Inferior parietal cortex (tissue), 1 donor: ENCODE measurements at regions not wholly inside any gene's neighbourhood (a gene's known extent, or its start where the extent isn't known, plus 50 kb on each side); places are given as distances from the start of the nearest gene placed in this dataset.

Experiments
- DNase-seq: peaks from one replicate; pipeline ENCODE4 v3.0.0-alpha.2; 2016; ENCODE audit errors: extremely low spot score

DNA sequence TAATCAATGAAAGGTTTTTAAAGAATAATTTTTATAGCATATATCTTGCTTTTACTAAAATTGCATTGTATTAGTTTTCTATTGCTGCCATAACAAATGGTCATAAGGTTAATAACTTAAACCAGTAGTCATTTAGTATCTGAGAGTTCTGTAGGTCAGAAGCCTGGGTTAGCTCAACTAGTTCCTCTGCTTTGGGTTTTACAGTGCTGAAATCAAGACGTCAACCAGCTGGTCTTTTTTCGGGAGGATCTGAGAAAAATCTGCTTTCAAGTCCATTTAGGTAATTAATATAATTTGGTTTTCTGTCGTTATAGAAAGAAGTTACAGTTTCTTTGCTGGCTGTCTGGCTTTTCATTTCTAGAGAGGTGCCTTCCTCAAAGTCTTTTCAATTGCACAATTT lies 577.7 kb downstream of the MRPL39 start:
- no peak for DNase-seq

DNA sequence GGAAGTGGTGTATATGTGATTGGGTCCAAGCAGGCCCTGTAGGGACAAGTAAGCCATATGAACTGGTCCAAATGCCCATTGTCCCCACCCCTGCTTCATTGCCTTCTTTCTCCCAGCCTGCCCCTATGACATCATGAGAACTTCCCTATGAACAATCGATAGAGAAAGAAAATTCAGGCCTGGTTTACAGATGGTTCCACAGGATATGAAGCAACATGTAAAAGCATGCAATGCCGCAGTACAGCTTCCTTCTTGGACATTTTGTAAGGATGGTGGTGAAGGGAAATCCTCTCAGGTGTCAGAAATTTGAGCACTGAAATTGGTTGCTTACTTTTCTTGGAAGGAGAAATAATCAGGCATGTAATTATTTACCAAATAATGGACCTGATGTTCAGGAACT lies 581.7 kb downstream of the MRPL39 start:
- no peak for DNase-seq

DNA sequence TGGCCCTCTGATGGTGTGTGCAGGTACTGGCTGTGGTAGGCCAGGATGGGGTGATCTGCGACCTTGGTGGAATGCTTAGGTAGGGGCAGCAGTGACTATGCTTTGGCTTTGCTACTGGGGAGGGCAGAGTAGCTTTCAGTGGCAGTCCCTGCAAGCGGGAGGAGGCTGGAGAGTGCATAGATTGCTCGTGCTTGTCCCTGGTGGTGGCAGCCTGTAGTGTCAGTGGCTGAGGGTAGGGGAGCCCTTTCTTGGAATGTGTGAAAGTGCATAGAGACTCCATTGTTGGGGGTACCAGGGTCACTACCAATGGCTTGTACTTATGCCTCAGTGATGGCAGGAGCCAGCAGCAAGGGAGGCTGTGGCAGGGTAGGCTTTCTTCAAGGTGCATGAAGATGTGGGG lies 582.6 kb downstream of the MRPL39 start:
- DNase-seq = no peak

DNA sequence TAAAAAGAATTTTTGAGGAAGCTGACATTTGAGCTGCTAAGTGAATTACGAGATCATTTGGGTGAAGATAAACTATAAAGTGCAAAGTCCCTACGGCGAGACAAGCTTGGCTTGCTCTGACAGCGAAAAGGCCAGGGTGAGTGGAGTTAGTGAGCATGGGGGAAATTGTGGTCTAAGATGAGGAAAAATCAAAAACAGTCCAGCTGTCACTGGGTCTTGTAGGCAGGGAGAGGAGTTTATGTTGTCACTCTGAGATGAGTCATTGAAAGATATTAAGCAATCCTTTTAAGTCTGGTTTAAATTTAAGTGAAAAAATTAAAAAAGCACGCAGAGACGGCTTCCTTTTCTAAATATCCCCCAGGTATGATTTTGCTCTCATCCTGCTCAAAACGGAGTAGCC lies 601.9 kb downstream of the MRPL39 start:
- no peak for DNase-seq

DNA sequence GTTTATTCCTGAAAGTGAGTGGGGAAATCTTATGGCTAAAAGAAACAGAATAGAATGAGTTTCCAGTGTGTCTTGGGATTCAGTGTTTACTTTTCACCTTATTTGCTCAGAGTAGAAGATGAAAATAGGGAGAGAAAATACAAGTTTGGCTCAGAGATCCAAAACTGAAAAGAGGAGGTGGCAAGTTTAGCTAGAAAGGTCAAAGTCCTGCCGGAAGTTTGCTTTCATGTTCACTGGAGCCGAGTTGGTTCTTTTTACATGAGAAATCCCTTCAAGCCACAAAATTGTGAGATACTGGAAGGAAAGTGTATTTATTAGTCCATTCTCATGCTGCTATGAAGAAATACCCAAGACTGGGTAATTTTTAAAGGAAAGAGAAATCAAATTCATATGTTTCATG lies 604.6 kb downstream of the MRPL39 start:
- DNase-seq = no peak

DNA sequence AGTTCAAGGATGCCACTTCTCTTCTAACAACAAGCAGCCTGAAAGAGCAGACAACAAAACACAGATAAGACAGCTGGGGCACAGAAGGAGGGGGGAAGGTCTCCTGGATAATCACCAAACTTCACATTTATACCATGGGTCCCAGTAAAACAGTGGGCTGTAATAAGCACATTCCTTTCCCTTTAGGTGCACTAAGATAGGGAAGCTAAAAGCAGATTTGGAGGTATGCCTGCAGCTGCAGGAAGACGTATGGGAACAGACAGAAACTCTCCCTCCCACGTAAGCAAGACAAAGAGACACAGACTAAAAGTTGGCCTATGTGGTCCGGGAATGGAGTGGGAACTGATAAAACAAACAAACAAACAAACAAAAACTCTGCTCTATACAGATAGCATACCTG lies 612.1 kb downstream of the MRPL39 start:
- DNase-seq = no peak

DNA sequence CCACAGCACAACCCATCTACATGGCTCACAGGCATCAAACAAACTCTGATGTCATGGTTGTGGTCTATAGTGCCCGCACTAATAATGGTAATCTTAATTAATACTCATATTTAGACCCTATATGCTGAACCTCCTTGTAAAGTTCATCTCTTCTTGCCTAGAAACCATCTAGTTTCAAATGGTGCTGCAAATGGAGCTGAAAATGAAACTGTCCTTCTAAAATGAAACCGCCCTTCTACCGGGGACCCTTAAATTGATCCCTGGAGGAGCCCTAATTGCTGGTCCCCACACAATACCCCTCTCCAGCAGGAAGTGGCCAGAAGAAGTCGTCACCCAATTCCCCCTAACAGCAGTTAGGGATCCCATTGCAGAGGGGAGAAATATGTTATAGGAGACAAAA lies 612.6 kb downstream of the MRPL39 start:
- DNase-seq = no peak

DNA sequence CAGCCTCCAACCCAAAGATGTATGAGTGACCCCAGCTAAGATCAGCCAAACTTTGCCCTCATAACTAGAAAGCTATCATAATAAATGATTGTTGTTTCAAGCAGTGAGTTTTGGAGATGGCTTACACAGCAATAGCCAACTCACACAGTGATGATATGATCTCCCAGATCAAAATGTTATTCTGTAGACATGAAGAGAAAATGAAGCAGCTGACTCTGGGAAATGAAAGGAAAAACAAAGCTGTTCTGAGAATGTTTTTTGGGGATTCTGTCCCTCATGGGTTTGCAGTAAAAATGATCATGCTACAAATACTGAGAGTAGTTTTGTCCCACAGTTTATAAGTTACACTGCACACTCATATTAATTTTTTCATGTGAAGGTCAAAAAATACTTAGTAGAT lies 617.8 kb downstream of the MRPL39 start:
- no peak for DNase-seq

DNA sequence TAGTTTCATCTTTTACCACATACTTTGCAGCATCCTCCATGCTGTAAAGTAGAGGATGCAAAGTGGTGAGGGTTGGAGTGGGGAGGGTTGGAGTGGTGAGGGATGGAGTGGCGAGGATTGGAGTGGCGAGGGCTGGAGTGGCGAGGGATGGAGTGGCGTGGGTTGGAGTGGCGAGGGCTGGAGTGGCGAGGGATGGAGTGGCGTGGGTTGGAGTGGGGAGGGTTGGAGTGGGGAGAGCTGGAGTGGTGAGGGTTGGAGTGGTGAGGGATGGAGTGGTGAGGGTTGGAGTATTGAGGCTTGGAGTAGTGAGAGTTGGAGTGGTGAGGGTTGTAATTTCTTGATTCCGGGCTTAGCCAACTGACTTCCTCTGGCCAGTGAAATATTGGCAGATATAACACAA lies 618.3 kb downstream of the MRPL39 start:
- no peak for DNase-seq

DNA sequence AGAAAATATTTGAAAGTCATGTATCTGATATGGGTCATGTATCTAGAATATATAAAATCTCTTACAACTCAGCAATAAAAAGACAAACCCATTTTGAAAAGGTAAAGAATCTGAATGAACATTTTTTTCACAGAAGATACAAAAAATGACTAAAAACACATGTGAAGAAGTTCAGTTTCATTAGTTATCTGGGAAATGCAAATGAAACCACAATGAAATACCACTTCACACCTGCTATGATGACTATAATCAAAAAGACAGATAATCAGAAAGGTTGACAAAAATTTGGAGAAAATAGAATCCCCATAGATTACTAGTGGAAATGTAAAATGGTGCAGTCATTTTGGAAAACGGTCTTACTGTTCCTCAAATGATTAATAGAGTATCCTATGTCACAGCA lies 631.0 kb downstream of the MRPL39 start:
- no peak for DNase-seq

DNA sequence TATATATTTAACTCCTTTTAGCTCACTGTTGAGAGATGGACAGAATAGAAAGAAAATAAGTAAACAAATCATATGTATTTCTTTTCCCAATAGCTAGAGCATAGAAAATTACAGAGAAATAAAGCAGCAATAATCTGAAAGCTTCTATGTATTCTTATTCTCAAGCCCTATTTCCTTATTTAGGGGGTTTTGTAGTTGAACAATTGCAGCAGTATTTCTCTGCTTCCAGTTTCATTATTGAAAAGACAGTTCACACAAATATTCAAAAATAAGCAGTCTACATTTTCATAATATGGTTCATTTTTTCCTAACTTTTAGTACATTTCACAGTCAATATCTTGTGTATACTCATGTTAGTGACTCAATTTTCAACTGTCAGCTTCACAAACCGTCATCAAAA lies 638.2 kb downstream of the MRPL39 start:
- DNase-seq = no peak

DNA sequence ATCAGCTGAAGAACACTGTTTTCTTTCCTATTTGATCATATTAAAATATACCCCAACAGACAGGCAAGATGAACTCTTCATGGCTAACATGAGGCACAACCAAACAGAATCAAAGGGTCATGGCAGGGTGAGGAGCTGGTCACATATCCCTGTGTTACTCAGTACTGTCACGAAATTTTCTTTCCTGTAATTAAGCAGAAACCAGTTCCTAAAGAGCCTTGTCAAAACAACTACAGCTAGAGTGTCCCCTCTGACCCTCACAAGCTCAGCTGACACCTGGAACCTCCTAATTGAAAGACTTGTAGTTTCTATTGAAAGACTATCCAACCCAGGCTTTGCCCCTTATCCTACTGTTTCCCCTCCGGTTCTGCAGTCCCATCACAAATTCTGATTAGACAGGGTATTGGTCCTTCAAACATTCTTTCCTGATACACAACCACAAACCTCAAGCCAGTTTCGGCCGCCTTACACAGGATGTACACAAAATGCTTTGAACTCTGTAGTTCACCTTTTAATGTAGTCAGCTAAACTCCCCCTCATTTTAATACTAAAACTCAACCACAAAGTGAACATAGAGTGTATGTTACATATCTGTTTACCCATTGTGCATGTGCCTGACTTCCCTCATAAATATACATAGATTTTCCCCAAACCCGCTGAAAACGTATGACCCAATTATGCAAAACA lies 651.9 kb downstream of the MRPL39 start:
- no peak for DNase-seq

DNA sequence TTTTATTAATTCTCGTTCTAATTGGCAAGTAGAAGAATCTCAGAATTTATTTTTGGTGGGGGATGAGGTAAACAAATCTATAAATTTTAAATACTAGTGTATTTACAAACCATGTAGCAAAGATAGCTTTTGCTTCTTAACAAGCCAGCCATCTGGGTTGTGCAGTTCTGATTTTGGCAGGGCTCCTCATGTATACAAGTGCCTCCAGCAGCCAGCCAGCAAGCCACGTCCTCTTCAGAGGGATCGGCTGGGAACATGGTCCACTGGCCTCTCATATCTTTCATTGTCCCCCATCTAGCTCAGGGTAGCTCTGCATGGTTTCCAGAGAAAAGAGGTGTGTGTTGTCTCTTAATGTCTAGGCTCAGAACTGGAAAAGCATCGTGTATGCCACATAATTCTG lies 659.1 kb downstream of the MRPL39 start:
- DNase-seq = no peak

DNA sequence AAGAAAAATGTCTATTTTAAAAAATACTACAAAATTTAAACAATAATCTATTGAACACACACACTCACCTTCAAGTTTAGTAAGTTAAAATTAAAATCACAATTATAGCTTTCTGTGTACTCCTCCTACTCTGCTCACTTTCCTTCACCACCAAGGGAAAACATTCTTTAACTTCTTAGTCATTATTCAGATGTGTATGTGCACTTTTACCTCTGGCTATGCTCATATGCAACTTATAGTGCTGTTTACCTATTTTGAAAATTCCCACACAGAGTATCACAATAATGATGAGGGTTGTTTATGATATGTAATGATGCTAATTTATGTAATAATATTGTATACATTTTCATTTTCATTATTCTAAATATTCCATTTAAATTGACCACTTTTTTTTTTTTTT lies 661.4 kb downstream of the MRPL39 start:
- DNase-seq = no peak

DNA sequence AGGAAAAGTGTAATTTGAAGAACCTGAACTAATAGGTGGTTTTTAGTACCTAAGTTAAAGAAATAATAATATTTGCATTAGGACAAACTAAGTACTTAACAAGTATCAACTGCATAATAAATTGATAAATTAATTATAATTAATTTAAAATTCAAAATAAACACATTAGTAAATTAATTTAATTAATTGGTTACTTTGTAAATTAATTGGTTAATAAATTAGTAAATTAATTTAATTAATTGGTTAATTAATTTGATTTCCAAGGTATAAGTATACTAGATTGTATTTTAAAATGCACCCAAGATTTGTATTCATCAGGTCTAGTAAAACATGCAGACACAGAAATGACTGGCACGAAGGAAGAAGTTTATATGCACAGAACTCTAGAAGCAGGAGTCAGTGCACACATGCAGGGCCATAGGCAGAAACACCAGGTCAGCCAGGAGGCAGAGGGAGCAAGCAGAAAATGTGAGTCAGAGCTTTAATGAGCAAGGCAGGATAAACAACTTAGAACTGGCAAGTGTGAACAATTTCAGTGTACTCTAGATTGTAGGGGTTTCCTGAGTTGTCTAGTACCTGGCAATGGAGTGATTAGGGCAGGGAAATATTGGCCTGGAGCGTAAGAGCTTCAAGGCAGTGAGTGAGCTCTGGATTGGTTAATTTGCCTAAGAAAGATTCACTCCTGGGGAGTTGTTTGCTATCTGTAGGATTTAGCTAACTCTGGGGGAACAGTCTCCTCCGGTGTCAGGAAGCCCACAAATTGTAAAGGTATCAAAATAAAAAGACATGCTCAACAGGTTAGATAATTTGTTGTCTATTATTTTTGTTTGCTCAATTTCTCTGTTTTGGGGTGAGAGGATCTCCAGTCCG lies 665.7 kb downstream of the MRPL39 start:
- no peak for DNase-seq

DNA sequence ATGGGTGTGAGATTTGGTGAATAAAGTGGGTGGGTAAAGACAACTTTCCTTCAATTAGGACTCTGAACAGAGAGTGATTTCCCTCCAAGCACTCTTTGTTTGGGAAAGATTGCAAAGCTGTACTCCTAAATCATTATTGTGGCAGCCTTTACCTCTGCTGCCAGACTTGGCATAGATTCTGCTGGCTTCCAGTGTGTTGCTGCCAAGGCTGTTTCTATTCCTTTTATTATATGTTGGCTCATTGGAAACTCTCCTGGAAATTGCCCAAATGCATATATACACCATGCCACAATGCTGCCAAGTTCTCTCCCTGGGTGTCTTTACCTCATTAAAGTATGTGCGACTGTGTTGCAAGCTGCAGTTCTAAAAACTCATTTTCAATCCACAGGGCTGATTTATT lies 668.0 kb downstream of the MRPL39 start:
- peak; percentile 24 for DNase-seq

DNA sequence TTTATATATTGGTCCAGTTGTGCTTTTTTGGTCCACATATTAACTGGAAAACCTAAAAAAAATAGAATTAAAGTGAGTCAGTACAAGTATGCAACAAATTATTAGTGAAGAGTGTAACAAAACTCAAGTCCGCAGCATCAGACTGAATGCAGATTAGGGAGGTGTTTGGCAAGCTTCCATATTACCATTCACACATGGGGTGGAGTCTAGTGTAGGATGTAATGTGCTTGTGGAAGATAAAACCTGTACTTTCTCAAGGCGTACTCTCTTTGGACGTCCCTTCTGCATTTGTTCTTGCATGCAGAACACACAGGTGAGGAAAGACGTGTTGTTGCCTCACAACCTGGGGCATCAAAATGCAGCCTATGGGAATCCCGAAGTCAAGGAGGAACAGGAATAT lies 668.7 kb downstream of the MRPL39 start:
- DNase-seq = no peak

DNA sequence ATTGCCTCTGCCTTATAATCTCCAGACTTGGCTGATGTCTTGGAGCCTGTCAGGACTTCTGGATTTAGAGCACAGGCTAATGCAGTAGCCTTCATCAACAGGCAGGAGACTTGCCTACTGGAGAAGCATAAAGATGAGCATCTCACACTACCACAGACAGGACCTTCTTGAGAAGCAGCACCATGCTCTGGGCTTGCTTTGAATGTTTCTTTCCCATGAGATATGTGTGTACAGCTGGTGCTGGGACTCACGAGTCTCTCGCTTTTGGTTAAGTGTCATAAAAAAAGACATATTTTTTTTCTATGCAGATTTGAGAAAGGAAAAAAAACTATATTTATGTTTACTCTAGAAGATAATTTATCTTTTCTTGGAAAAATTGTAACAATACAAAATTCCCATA lies 671.3 kb downstream of the MRPL39 start:
- no peak for DNase-seq

DNA sequence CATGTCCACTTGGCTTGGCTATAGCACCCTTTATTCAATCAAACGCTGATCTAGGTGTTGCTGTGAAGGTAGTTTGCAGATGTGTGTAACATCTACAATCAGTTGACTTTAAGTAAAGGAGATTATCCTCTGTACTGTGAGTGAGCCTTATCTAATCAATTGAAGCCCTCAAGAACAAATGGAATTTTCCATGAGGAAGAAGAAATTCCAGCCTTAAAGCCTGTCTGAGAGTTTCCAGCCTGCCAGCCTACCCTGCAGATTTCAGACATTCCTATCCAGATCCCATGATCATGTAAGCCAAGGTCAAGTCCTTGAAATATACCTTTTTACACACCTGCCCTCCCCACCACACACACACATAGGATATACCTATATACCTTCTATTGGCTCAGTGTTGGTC lies 696.7 kb downstream of the MRPL39 start:
- DNase-seq = no peak

DNA sequence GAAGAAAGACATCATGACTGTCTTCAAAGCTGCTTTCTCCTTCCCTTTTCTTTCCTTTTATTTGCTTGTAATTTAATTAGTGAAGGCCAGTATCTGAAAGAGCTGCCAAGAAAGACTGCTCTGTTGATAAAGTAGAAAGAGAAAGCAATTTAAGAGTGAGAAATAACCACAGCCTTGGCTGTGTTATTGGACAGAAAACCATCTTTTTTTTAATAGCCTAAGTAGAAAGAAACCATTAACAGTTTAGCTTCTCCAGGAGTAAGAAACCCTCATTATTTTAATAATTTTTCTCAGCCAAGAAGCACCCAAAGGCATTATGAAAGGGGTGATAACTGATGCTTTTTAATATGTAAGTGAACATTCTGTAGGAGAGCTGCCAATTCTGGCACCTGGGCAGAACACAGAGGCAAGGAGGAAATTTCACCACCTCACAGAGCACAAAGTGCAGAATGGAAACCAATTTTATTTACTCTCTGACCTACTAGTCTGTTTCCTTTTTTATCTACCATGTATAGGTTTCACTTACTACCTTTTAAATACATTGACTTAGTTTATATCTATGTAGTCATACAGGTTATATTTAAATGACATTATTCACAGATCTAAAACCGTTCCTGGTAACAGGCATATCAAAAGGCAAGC lies 703.2 kb downstream of the MRPL39 start:
- no peak for DNase-seq

DNA sequence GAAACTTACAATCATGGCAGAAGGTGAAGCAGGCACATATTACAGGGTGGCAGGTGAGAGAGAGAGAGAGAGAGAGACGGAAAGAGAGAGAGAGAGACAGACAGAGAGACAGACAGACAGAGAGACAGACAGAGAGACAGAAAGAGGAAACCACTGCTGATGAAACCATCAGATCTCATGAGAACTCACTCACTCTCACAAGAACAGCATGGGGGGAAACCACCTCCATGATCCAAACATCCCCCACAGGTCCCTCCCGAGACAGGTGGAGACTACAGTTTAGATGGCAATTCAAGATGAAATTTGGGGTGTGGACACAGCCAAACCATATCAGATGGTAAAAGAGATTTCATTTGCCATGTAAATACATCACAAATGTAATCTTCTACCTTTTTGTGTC lies 708.1 kb downstream of the MRPL39 start:
- no peak for DNase-seq

DNA sequence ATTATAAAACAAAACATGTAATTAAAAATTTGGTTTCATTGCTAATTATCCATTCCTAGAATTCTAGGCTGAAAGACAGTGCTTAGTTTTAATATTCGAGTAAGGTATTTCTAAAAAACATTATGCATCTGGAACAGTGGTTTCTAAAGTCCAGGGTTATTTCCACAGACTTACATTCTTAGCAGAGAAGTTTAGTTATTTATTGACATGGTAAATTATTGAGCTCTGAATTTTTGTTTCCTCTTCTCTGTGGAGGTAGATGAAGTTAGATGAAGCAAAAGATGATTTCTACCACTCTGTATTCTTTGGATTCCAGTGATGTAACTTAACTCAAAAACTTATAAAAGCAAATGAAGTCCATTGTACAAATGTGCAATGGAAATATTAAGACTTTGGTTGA lies 709.4 kb downstream of the MRPL39 start:
- no peak for DNase-seq

DNA sequence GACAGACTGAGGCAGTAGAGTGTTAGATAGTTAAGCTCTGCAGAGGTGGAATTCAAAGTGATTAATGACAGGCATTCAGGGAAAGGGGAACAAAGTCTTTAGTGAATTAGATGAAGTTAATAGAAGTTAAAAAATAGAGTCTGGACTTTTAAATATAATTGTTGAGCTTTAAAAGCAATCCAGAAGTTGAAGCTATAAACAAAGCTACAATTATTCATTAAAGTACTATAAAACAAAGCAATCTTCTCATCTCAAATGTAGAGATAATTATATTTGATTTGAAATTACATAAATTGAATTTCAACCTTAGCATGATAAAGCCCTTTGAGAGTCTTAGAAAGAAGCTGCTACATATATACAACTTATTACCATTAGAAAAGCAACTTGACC lies 710.6 kb downstream of the MRPL39 start:
- DNase-seq = no peak
